ENCODE measurements at regions not wholly inside any gene's neighbourhood (a gene's known extent, or its start where the extent isn't known, plus 50 kb on each side); places are given as distances from the start of the nearest gene placed in this dataset.

DNA sequence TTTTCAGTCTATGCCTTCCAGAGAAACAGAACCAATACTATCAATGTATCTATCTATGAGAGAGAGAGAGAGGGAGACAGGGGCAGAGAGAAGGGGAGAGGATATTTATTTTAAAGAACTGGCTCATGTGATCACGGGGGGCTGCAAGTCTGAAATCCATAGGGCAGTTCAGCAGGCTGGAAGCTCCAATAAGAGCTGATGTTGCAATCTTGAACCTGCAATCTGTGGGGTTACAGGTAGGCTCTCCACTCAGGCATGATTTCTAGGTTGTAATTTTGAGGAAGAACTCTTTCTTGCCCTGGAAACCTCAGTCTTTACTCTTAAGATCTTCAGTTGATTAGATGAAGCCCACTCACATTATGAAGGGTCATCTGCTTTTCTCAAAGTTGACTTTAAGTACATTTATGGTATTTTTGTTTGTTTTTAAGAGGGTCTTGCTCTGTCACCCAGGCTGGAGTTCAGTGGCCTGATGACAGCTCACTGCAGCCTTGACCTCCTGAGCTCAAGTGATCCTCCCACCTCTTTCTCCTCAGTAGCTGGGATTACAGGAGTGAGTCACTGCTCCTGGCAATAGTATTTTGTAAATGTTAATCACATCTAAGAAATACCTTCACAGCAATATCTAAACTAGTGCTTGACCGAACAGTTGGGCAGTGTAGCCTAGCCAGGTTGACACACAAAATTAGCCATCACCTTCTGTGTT is 376.4 kb downstream of the FGF9 start:
- TF ChIP-seq HOXC10 (CRISPR knock-in tag; IDR thresholded peaks at IDR 0.05): no peak
- TF ChIP-seq, protein P1, sequence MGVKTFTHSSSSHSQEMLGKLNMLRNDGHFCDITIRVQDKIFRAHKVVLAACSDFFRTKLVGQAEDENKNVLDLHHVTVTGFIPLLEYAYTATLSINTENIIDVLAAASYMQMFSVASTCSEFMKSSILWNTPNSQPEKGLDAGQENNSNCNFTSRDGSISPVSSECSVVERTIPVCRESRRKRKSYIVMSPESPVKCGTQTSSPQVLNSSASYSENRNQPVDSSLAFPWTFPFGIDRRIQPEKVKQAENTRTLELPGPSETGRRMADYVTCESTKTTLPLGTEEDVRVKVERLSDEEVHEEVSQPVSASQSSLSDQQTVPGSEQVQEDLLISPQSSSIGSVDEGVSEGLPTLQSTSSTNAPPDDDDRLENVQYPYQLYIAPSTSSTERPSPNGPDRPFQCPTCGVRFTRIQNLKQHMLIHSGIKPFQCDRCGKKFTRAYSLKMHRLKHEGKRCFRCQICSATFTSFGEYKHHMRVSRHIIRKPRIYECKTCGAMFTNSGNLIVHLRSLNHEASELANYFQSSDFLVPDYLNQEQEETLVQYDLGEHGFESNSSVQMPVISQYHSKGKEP (tag by site-specific recombination; IDR thresholded peaks at IDR 0.05): no peak
- no peak for TF ChIP-seq ZFP69B (tag by site-specific recombination; IDR thresholded peaks at IDR 0.05)
- TF ChIP-seq, protein P2, sequence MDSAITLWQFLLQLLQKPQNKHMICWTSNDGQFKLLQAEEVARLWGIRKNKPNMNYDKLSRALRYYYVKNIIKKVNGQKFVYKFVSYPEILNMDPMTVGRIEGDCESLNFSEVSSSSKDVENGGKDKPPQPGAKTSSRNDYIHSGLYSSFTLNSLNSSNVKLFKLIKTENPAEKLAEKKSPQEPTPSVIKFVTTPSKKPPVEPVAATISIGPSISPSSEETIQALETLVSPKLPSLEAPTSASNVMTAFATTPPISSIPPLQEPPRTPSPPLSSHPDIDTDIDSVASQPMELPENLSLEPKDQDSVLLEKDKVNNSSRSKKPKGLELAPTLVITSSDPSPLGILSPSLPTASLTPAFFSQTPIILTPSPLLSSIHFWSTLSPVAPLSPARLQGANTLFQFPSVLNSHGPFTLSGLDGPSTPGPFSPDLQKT (IDR thresholded peaks at IDR 0.05; ENCODE audit: borderline replicate concordance, low read depth, low read length): no peak
- no peak for TF ChIP-seq FEZF1 (tag by site-specific recombination; IDR thresholded peaks at IDR 0.05)
- TF ChIP-seq ZNF366 (tag by site-specific recombination; conservative IDR thresholded peaks at IDR 0.05): no peak
- TF ChIP-seq BCL11B (tag by site-specific recombination; IDR thresholded peaks at IDR 0.05; ENCODE audit: low read depth): no peak
- TF ChIP-seq ZNF76 (tag by site-specific recombination; IDR thresholded peaks at IDR 0.05; ENCODE audit: borderline replicate concordance, low read depth): no peak
- TF ChIP-seq TRIM28 (IDR thresholded peaks at IDR 0.05; ENCODE audit: borderline replicate concordance, low read length): no peak
- no peak for TF ChIP-seq ZSCAN16 (tag by site-specific recombination; IDR thresholded peaks at IDR 0.05)
- no peak for TF ChIP-seq WT1 (tag by site-specific recombination; IDR thresholded peaks at IDR 0.05)
- TF ChIP-seq, protein P3, sequence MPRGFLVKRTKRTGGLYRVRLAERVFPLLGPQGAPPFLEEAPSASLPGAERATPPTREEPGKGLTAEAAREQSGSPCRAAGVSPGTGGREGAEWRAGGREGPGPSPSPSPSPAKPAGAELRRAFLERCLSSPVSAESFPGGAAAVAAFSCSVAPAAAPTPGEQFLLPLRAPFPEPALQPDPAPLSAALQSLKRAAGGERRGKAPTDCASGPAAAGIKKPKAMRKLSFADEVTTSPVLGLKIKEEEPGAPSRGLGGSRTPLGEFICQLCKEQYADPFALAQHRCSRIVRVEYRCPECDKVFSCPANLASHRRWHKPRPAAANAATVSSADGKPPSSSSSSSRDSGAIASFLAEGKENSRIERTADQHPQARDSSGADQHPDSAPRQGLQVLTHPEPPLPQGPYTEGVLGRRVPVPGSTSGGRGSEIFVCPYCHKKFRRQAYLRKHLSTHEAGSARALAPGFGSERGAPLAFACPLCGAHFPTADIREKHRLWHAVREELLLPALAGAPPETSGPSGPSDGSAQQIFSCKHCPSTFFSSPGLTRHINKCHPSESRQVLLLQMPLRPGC (tag by site-specific recombination; IDR thresholded peaks at IDR 0.05): no peak
- no peak for TF ChIP-seq ZNF423 (tag by site-specific recombination; IDR thresholded peaks at IDR 0.05)
- no peak overlapping the region for H3K27ac ChIP-seq (ENCODE audit: extremely low read depth, low read depth, low read length)
- no peaks in the 10 kb centered on the region for H3K36me3 ChIP-seq (ENCODE audit: control insufficient read depth in 2 of 2, insufficient read depth in 1 of 2, low read length in 2 of 2)
- H3K9me3 ChIP-seq (ENCODE audit: control insufficient read depth, insufficient read depth, low read depth, low read length): no peaks in the 10 kb centered on the region
- H3K4me1 ChIP-seq (ENCODE audit: control insufficient read depth, insufficient read depth, low read length): no peaks in the 10 kb centered on the region
- POLR2A ChIA-PET: no interaction called here
- CTCF ChIA-PET: interaction anchor here (0.6 kb wide), 1 partner anchor 218 kb away, joined by 4 read pairs; no protein-coding TSS in a partner anchor
- H3K4me3 ChIP-seq (ENCODE audit: low read depth, low read length): no peak overlapping the region

DNA sequence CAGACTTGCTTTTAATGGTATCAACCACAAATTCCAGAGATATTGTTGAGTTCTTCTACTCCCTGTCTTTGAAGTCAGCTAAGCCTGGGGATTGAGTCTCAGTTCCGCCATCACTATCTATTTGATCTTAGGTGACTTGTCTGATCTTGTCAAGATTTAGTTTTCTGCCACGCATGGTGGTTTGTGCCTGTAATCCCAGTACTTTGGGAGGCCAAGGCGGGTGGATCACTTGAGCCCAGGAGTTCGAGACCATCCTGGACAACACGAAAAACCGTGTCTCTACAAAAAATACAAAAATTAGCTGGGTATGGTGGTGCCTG is 376.9 kb downstream of the FGF9 start:
- Histone ChIP-seq H3K4me3 (ENCODE audit: low read depth, low read length) (no peak overlapping the region), H3K9me3 (ENCODE audit: control insufficient read depth, insufficient read depth, low read depth, low read length) (no peaks in the 10 kb centered on the region), H3K27ac (ENCODE audit: extremely low read depth, low read depth, low read length) (no peak overlapping the region), H3K4me1 (ENCODE audit: control insufficient read depth, insufficient read depth, low read length) (no peaks in the 10 kb centered on the region), H3K36me3 (ENCODE audit: control insufficient read depth in 2 of 2, insufficient read depth in 1 of 2, low read length in 2 of 2) (no peaks in the 10 kb centered on the region)
- CTCF ChIA-PET: interaction anchor here (0.6 kb wide), 1 partner anchor 218 kb away, joined by 4 read pairs; no protein-coding TSS in a partner anchor
- POLR2A ChIA-PET: no interaction called here
- TF ChIP-seq ZNF335 (tag by site-specific recombination; conservative IDR thresholded peaks at IDR 0.05): no peak
- TF ChIP-seq, protein P4, sequence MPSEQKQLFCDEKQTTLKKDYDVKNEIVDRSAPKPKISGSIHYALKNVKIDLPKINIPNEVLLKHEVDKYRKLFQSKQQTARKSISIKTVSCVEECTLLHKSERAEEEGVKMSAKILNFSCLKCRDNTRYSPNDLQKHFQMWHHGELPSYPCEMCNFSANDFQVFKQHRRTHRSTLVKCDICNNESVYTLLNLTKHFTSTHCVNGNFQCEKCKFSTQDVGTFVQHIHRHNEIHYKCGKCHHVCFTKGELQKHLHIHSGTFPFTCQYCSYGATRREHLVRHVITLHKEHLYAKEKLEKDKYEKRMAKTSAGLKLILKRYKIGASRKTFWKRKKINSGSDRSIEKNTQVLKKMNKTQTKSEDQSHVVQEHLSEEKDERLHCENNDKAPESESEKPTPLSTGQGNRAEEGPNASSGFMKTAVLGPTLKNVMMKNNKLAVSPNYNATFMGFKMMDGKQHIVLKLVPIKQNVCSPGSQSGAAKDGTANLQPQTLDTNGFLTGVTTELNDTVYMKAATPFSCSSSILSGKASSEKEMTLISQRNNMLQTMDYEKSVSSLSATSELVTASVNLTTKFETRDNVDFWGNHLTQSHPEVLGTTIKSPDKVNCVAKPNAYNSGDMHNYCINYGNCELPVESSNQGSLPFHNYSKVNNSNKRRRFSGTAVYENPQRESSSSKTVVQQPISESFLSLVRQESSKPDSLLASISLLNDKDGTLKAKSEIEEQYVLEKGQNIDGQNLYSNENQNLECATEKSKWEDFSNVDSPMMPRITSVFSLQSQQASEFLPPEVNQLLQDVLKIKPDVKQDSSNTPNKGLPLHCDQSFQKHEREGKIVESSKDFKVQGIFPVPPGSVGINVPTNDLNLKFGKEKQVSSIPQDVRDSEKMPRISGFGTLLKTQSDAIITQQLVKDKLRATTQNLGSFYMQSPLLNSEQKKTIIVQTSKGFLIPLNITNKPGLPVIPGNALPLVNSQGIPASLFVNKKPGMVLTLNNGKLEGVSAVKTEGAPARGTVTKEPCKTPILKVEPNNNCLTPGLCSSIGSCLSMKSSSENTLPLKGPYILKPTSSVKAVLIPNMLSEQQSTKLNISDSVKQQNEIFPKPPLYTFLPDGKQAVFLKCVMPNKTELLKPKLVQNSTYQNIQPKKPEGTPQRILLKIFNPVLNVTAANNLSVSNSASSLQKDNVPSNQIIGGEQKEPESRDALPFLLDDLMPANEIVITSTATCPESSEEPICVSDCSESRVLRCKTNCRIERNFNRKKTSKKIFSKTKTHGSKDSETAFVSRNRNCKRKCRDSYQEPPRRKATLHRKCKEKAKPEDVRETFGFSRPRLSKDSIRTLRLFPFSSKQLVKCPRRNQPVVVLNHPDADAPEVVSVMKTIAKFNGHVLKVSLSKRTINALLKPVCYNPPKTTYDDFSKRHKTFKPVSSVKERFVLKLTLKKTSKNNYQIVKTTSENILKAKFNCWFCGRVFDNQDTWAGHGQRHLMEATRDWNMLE (tag by site-specific recombination; conservative IDR thresholded peaks at IDR 0.05; ENCODE audit: low read depth): no peak
- TF ChIP-seq ZNF529 (tag by site-specific recombination; IDR thresholded peaks at IDR 0.05; ENCODE audit: insufficient replicate concordance): no peak
- TF ChIP-seq ZNF184 (tag by site-specific recombination; IDR thresholded peaks at IDR 0.05): no peak
- TF ChIP-seq KLF8 (tag by site-specific recombination; IDR thresholded peaks at IDR 0.05): no peak
- TF ChIP-seq TRIM28 (IDR thresholded peaks at IDR 0.05; ENCODE audit: borderline replicate concordance, low read length): no peak
- TF ChIP-seq, protein P5, sequence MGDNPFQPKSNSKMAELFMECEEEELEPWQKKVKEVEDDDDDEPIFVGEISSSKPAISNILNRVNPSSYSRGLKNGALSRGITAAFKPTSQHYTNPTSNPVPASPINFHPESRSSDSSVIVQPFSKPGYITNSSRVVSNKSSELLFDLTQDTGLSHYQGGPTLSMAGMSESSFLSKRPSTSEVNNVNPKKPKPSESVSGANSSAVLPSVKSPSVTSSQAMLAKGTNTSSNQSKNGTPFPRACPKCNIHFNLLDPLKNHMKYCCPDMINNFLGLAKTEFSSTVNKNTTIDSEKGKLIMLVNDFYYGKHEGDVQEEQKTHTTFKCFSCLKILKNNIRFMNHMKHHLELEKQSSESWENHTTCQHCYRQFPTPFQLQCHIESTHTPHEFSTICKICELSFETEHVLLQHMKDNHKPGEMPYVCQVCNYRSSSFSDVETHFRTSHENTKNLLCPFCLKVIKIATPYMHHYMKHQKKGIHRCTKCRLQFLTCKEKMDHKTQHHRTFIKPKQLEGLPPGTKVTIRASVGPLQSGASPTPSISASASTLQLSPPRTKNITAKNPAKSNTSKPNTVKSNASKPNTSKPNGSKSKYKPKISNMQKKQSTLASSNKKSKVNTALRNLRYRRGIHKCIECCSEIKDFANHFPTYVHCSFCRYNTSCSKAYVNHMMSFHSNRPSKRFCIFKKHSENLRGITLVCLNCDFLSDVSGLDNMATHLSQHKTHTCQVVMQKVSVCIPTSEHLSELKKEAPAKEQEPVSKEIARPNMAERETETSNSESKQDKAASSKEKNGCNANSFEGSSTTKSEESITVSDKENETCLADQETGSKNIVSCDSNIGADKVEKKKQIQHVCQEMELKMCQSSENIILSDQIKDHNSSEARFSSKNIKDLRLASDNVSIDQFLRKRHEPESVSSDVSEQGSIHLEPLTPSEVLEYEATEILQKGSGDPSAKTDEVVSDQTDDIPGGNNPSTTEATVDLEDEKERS (tag by site-specific recombination; IDR thresholded peaks at IDR 0.05): no peak
- no peak for TF ChIP-seq ZNF324 (tag by site-specific recombination; IDR thresholded peaks at IDR 0.05)
- TF ChIP-seq WT1 (tag by site-specific recombination; IDR thresholded peaks at IDR 0.05): no peak
